HUES48 (cell line): ENCODE measurements at regions not wholly inside any gene's neighbourhood (a gene's known extent, or its start where the extent isn't known, plus 50 kb on each side); places are given as distances from the start of the nearest gene placed in this dataset.
"Not testable (repeated sequence)": the region's sequence is repeated elsewhere in the genome, so short reads cannot be mapped to it uniquely, and the experiment has no call there.

Source experiments
- H3K27ac ChIP-seq: one replicate; pipeline ENCODE4 v1.7.0; 2013; ENCODE audit warnings: low read depth, low read length, inconsistent platforms
- H3K27me3 ChIP-seq: 2 replicates; pipeline ENCODE4 v1.6.1; 2013; ENCODE audit warnings: mild to moderate bottlenecking, low read length; ENCODE audit not compliant: control insufficient read depth, insufficient read depth
- H3K36me3 ChIP-seq: 2 replicates; pipeline ENCODE4 v1.6.1; 2013; ENCODE audit warnings: low read length; ENCODE audit not compliant: control insufficient read depth, insufficient read depth
- H3K4me1 ChIP-seq: 2 replicates; pipeline ENCODE4 v1.6.1; 2013; ENCODE audit warnings: mild to moderate bottlenecking, low read length; ENCODE audit not compliant: control insufficient read depth, insufficient read depth
- H3K4me3 ChIP-seq: 2 replicates; pipeline ENCODE4 v1.5.1; 2013; ENCODE audit warnings: mild to moderate bottlenecking, low read depth, low read length
- H3K9ac ChIP-seq: 2 replicates; pipeline ENCODE4 v1.6.1; 2013; ENCODE audit warnings: mild to moderate bottlenecking, low read depth, low read length, moderate library complexity
- H3K9me3 ChIP-seq: 2 replicates; pipeline ENCODE4 v1.6.1; 2013; ENCODE audit warnings: low read length; ENCODE audit not compliant: control insufficient read depth, insufficient read depth

DNA sequence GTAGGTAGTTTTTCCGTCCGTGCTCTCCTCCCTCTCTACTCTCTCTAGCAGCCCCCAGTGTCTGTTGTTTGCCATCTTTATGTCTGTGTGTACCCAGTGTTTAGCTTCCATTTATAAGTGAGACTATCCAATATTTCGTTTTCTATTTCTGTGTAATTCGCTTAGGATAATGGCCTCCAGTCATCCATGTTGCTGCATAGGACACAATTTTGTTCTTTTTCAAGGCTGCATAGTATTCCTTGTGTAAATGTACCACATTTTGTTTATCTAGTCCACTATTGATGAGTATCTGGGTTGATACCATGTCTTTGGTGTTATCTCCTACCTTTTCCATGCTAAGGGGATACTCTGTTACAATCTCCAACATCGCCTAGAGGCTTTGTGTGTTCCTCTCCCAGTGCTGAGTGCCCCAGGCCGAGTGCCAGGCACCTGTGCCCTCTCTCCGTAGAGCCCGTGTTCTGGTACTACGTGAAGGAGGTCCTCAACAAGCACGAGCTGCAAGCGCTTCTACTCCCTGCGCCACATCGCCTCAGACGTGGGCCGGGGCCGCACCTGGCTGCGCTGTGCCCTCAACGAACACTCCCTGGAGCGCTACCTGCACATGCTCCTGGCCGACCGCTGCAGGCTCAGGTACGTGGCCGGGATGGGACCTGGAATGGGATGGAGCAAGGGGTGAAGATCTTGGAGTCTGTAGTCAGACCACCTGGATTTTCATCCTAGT, 51.0 kb downstream of the NPIPB11 start:
- H3K27ac ChIP-seq, H3K27me3 ChIP-seq, H3K4me3 ChIP-seq, H3K9ac ChIP-seq, H3K9me3 ChIP-seq, H3K4me1 ChIP-seq, H3K36me3 ChIP-seq: not testable (repeated sequence)

DNA sequence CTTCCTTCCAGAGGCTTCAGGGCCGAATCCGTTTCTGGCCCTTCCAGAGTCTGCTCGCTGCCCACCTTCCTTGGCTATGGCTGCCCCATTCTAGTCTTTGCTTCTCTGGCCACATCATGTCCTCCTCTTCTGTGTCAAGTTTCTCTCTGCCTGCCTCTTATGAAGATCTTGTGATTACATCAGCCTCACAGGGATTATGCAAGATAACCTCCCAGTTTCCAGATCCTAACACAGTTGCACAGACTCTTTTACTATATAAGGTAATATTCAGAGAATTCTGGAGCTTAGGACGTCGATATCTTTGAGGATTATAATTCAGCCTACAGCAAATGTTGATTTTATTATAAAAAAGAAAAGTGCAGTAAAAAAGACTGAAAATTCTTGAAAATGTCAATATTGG, 52.1 kb downstream of the NPIPB11 start:
- H3K9ac ChIP-seq, H3K27me3 ChIP-seq, H3K27ac ChIP-seq, H3K9me3 ChIP-seq, H3K36me3 ChIP-seq, H3K4me1 ChIP-seq, H3K4me3 ChIP-seq: not testable (repeated sequence)

DNA sequence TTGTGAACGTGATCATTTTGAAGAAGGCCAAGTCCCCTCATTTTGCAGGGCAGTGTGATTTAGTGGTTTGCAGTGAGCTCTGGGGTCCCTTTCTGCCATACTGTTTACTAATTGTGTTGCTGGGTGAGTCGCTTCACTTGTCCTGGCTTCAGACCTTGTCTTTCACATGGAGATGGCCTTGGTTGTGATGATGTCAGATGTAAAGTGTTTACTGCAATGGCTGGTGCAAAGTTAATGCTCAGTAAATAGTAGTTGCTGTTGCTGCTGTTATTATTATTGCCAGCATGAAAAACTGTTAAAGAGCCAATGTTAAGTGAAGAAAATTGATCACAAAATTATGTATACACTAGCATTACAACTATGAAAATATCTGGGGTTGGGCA, 53.9 kb downstream of the NPIPB11 start:
- H3K9ac ChIP-seq, H3K4me1 ChIP-seq, H3K4me3 ChIP-seq, H3K9me3 ChIP-seq, H3K27me3 ChIP-seq, H3K27ac ChIP-seq, H3K36me3 ChIP-seq: not testable (repeated sequence)

DNA sequence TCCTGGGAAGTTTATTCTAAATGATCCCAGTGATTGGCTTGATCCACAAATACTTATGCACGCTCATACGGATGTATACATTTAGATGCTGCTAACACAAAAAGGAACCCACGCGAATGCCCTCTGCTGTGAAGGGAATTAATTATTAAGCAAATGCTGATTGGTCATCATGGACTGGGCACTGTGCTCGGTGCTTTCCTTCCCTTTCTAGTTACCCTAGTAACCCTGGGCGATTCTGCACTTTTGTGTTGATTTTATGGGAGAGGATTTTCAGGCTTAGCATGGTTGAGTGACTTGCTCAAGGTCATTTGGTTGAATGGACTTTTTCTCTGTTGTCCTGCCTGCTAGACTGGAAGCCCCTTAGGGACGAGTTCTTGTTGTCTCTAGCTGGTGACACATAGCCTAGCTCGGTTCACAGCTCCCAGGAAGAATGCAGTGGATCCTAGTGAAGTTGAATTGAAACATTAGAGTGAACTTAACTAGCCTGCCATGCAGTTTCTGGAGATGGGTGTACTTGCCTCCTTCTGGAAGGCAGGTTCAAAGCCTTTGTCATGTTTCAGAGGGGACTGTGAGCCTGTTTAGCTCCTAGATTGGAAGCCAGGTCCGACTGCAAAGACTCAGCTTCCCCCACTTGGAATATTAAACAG, 54.4 kb downstream of the NPIPB11 start:
- H3K4me3 ChIP-seq, H3K9me3 ChIP-seq, H3K4me1 ChIP-seq, H3K36me3 ChIP-seq, H3K27ac ChIP-seq, H3K27me3 ChIP-seq, H3K9ac ChIP-seq: not testable (repeated sequence)

DNA sequence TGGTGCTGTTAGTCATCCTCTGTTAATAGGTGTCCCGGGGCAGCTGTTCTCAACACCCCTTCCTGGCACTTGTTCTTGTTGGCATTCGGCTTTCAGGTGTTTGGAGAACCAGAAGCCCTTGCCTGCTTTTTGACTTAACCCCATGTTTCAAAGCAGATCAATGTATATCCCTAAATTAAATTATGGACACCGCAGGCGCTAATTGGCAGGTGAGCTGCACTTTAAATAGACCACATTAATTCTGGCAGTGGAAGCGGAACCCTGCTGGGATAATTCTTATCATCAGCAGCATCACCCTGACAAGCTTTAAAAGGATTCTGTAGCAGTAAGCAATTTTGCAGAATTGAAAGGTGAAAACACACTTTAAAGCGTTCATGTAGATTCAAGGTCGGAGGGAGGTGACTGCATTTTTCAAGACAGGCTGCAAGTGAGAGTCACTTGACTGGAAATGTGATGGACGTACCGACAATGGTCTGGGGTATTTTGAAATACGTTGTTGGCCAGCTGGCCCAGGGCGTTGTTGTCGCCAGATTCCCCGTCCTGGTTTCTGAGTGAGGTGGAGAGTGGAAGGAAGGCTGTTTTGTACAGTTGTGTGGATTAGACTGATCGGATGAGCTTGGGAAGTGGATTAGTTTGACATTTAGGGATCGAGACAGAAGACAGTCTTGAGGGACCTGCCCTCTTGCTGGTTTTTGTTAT, 55.1 kb downstream of the NPIPB11 start:
- not testable (repeated sequence) for H3K27me3 ChIP-seq, H3K9ac ChIP-seq, H3K27ac ChIP-seq, H3K9me3 ChIP-seq, H3K4me3 ChIP-seq, H3K4me1 ChIP-seq, H3K36me3 ChIP-seq

DNA sequence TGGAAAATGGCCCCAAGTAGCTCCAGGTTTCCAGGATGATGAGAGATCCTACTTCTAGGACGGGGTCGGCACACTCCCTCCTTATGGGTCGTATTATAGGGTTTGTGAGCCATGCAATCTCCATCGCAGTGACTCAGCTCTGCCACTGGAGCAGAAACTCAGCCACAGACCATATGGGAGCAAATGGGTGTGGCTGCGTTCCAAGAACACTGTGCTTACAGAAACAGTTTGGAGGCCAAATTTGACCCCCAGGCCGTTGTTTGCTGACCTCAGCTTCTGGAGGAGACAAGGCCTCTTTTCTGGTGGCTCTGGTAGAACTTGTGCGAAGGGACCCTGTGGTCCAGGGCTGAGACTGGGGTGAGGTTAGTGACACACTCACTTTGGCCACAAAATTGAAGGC, 56.5 kb downstream of the NPIPB11 start:
- H3K27ac ChIP-seq, H3K36me3 ChIP-seq, H3K27me3 ChIP-seq, H3K4me1 ChIP-seq, H3K4me3 ChIP-seq, H3K9me3 ChIP-seq, H3K9ac ChIP-seq: not testable (repeated sequence)

DNA sequence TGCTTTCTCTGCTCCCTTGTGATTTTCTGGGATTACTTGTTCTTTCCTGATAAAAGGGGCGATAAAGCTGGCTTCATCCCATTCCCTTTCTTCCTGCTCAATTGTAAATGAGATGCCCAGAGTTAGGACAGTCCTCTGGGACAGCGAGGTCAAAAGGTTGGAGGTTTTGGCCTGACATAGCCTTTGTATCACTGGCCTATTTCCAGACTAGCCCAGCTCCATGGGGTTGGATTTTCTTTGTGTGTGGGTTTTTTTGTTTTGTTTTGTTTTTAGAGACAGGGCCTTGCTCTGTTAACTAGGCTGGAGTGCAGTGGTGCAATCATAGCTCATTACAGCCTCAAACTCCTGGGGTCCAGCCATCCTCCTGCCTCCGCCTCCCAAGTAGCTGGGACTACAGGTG, 57.8 kb downstream of the NPIPB11 start:
- not testable (repeated sequence) for H3K4me1 ChIP-seq, H3K27ac ChIP-seq, H3K4me3 ChIP-seq, H3K36me3 ChIP-seq, H3K9ac ChIP-seq, H3K9me3 ChIP-seq, H3K27me3 ChIP-seq

DNA sequence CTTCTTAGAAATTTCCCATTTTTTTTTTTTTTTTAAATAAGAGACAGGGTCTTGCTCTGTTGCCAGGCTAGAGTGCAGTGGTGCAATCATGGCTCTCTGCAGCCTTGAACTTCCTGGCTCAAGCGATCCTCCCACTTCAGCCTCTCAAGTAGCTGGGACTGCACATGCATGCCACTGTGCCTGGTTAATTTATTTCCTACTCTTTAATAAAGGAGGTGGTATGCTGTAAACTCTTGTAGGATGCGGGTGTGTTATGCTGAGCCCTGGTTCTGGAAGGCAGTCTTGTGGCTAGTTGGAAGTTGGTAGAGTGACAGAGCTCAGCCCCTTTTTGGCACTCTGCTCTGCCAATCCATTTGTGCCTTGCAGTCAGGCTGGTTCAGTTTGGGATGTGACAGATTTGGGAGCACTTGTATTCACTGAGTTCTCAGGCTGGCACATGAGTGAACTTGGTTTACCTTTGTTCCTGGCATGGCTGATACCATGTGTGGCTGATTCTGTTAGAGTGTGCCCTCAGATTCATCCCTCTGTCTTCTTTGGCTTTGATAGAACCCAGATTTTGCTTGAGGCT, 58.3 kb downstream of the NPIPB11 start:
- not testable (repeated sequence) for H3K9me3 ChIP-seq, H3K27ac ChIP-seq, H3K4me1 ChIP-seq

DNA sequence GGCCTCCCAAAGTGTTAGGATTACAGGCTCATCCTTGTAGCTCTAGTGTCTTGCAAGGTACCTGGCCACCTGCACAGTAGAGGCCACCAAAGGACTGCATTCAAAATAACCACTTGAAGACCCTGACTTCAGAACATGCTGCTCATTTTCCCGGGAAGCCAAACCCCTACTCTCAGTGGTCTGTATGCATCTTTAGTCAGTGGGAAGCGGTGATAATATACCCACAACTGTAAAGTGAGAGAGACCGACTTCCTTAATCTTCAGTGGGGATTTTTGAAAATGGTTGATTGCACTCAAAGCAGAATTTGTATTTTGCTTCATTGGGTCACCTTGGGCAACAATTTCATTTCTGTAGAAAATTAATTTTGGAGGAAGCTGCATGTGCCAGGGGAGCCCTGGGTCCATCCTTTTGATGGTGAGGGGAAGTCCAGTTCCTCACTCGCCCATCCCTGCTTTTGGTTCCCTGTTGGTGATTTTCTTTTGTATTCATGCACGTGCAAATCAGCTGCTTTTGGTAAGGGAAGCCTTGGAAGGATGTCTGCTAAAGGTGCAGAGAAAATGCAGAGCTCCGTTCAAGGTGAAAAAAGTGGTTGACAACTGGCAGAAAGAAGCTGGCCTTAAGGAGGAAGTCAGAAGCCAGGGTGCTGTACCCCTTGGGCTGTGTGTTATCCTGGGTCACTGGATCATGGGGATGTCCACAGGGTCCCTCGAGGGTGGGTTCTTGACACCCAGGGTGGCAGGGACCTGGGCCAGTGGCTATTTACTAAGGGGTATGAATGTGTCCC, 59.5 kb downstream of the NPIPB11 start:
- not testable (repeated sequence) for H3K4me3 ChIP-seq, H3K36me3 ChIP-seq, H3K4me1 ChIP-seq, H3K9ac ChIP-seq, H3K9me3 ChIP-seq, H3K27me3 ChIP-seq, H3K27ac ChIP-seq

More for the DNA sequence above, 58.3 kb downstream of the NPIPB11 start:
- not testable (repeated sequence) for H3K27me3 ChIP-seq, H3K36me3 ChIP-seq, H3K4me3 ChIP-seq, H3K9ac ChIP-seq

DNA sequence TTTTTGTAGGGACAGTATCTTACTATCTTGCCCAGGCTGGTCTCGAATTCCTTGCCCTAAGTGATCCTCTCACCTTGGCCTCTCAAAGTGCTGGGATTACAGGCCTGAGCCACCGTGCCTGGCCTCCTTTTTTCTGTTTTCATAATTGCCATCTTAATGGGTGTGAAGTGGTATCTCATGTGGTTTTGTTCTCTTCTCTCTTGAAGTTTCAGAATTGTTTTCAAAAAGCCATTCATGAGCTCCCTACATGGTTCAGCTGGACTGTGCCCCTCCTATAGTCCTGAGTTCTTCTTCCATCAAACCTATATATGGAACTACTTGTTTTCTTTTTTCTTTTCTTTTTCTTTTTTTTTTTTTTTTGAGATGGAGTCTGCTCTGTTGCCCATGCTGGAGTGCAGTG, 60.3 kb downstream of the NPIPB11 start:
- not testable (repeated sequence) for H3K9me3 ChIP-seq, H3K4me3 ChIP-seq, H3K36me3 ChIP-seq, H3K27me3 ChIP-seq, H3K4me1 ChIP-seq, H3K27ac ChIP-seq, H3K9ac ChIP-seq

DNA sequence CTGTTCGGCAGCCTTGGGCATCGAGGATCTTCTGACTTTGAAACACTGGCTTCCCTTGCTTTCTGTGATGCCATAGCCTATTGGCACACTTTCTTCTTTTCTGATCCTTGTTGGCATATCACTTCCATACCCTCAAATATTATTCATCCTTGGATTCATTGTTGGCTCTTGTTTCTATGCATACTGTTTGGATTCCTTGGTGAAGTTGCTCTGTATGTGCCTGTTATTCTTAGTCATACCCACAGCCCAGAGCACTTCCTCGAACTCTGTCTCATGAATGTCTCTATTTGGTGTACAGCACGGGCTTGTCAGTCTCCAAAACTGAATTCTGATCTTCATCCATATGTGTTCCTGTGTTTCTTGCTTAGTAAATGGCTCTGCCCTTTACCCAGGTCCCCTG, 63.6 kb downstream of the NPIPB11 start:
- H3K9me3 ChIP-seq, H3K27me3 ChIP-seq, H3K36me3 ChIP-seq, H3K27ac ChIP-seq, H3K4me1 ChIP-seq, H3K9ac ChIP-seq, H3K4me3 ChIP-seq: not testable (repeated sequence)
